T-helper 17 cell (primary cell): ENCODE measurements at regions not wholly inside any gene's neighbourhood (a gene's known extent, or its start where the extent isn't known, plus 50 kb on each side); places are given as distances from the start of the nearest gene placed in this dataset.

Source experiments
- ATAC-seq: fragments of 150-1000 bp; cut with Tn5 transposase; 2 replicates; pipeline ENCODE4 v1.10.0; 2021; ENCODE audit warnings: mild to moderate bottlenecking, moderate library complexity
- DNase-seq, 3 donors: peaks; one replicate each; pipeline versions ENCODE4 v3.0.0 to v3.0.0-alpha.2; 2020 to 2021
- H3K9me3 ChIP-seq: one replicate; pipeline ENCODE4 v1.7.0; 2013; ENCODE audit warnings: low read length, mild to moderate bottlenecking; ENCODE audit not compliant: control insufficient read depth, poor library complexity, severe bottlenecking
- H3K27ac Mint-ChIP-seq: one replicate; pipeline ENCODE4 v1.8.0; 2022; ENCODE audit warnings: mild to moderate bottlenecking, moderate library complexity, mixed read lengths
- H3K27me3 Mint-ChIP-seq: one replicate; pipeline ENCODE4 v1.8.0; 2022; ENCODE audit warnings: mixed read lengths
- H3K36me3 Mint-ChIP-seq: one replicate; pipeline ENCODE4 v1.8.0; 2022; ENCODE audit warnings: low read depth, mixed read lengths
- H3K4me1 Mint-ChIP-seq: one replicate; pipeline ENCODE4 v1.8.0; 2022; ENCODE audit warnings: mild to moderate bottlenecking, mixed read lengths
- H3K4me3 Mint-ChIP-seq: one replicate; pipeline ENCODE4 v1.8.0; 2022; ENCODE audit warnings: mild to moderate bottlenecking, moderate library complexity, mixed read lengths

- H3K27ac Mint-ChIP-seq, result no peak overlapping the region
- ATAC-seq (no peak), DNase-seq (no peak)
- no peak overlapping the region for H3K4me3 Mint-ChIP-seq
- H3K9me3 ChIP-seq, result no peaks in the 10 kb centered on the region
- H3K27me3 Mint-ChIP-seq, result no peaks in the 10 kb centered on the region
- no peaks in the 10 kb centered on the region for H3K4me1 Mint-ChIP-seq
- no peaks in the 10 kb centered on the region for H3K36me3 Mint-ChIP-seq
These were observed 276.4 kb upstream of the SP8 start for GRCh38 chr7:21063106-21063505.

GRCh38 chr7:21064698-21065648 is 278.3 kb upstream of the SP8 start:
- no peak for ATAC-seq
- no peak overlapping the region for H3K4me3 Mint-ChIP-seq
- no peaks in the 10 kb centered on the region for H3K27me3 Mint-ChIP-seq
- no peaks in the 10 kb centered on the region for H3K4me1 Mint-ChIP-seq
- DNase-seq, result no peak
- H3K9me3 ChIP-seq, result no peaks in the 10 kb centered on the region
- H3K36me3 Mint-ChIP-seq, result no peaks in the 10 kb centered on the region
- no peak overlapping the region for H3K27ac Mint-ChIP-seq

GRCh38 chr7:21066221-21066620 is 279.5 kb upstream of the SP8 start:
- Mint-ChIP-seq H3K36me3 (no peaks in the 10 kb centered on the region), H3K27me3 (peaks cover 5% of the 10 kb centered on the region), H3K4me1 (no peaks in the 10 kb centered on the region), H3K4me3 (no peak overlapping the region), H3K27ac (no peak overlapping the region)
- ATAC-seq, result no peak
- no peaks in the 10 kb centered on the region for H3K9me3 ChIP-seq
- DNase-seq, result no peak

GRCh38 chr7:21067216-21067615 is 280.5 kb upstream of the SP8 start:
- no peaks in the 10 kb centered on the region for H3K36me3 Mint-ChIP-seq
- ATAC-seq (no peak), DNase-seq (no peak)
- no peak overlapping the region for H3K4me3 Mint-ChIP-seq
- no peak overlapping the region for H3K27ac Mint-ChIP-seq
- peaks cover 14% of the 10 kb centered on the region for H3K27me3 Mint-ChIP-seq
- H3K4me1 Mint-ChIP-seq, result no peaks in the 10 kb centered on the region
- no peaks in the 10 kb centered on the region for H3K9me3 ChIP-seq

GRCh38 chr7:21070571-21071090 is 283.9 kb upstream of the SP8 start:
- ATAC-seq (no peak), DNase-seq (no peak)
- H3K4me1 Mint-ChIP-seq, result no peaks in the 10 kb centered on the region
- peaks cover 14% of the 10 kb centered on the region for H3K27me3 Mint-ChIP-seq
- no peaks in the 10 kb centered on the region for H3K36me3 Mint-ChIP-seq
- H3K27ac Mint-ChIP-seq, result no peak overlapping the region
- H3K9me3 ChIP-seq, result no peaks in the 10 kb centered on the region
- H3K4me3 Mint-ChIP-seq, result no peak overlapping the region

- Mint-ChIP-seq H3K36me3 (no peaks in the 10 kb centered on the region), H3K27ac (no peak overlapping the region), H3K4me3 (no peak overlapping the region), H3K27me3 (peaks cover 14% of the 10 kb centered on the region), H3K4me1 (no peaks in the 10 kb centered on the region)
- ATAC-seq (no peak), DNase-seq (no peak)
- H3K9me3 ChIP-seq, result no peaks in the 10 kb centered on the region
These were observed 285.1 kb upstream of the SP8 start for GRCh38 chr7:21071561-21072501.

- Mint-ChIP-seq H3K4me1 (no peaks in the 10 kb centered on the region), H3K4me3 (no peak overlapping the region), H3K27ac (no peak overlapping the region), H3K36me3 (peaks cover 2% of the 10 kb centered on the region), H3K27me3 (peaks cover 22% of the 10 kb centered on the region)
- ATAC-seq, result no peak
- H3K9me3 ChIP-seq, result no peaks in the 10 kb centered on the region
- DNase-seq, result no peak
These were observed 289.4 kb upstream of the SP8 start for GRCh38 chr7:21076054-21076453.

GRCh38 chr7:21076574-21076973 is 289.9 kb upstream of the SP8 start:
- peaks cover 16% of the 10 kb centered on the region for H3K27me3 Mint-ChIP-seq
- H3K36me3 Mint-ChIP-seq, result peaks cover 2% of the 10 kb centered on the region
- H3K9me3 ChIP-seq, result no peaks in the 10 kb centered on the region
- no peaks in the 10 kb centered on the region for H3K4me1 Mint-ChIP-seq
- no peak overlapping the region for H3K4me3 Mint-ChIP-seq
- ATAC-seq, result no peak
- H3K27ac Mint-ChIP-seq, result no peak overlapping the region
- DNase-seq, result no peak

GRCh38 chr7:21077602-21078001 is 290.9 kb upstream of the SP8 start:
- ATAC-seq (no peak), DNase-seq (no peak)
- no peaks in the 10 kb centered on the region for H3K9me3 ChIP-seq
- Mint-ChIP-seq H3K4me1 (no peaks in the 10 kb centered on the region), H3K27ac (no peak overlapping the region), H3K4me3 (no peak overlapping the region), H3K27me3 (peaks cover 10% of the 10 kb centered on the region), H3K36me3 (peaks cover 2% of the 10 kb centered on the region)

GRCh38 chr7:21084286-21084685 is 297.6 kb upstream of the SP8 start:
- Mint-ChIP-seq H3K36me3 (peaks cover 2% of the 10 kb centered on the region), H3K4me3 (no peak overlapping the region), H3K4me1 (no peaks in the 10 kb centered on the region), H3K27me3 (peaks cover 6% of the 10 kb centered on the region), H3K27ac (no peak overlapping the region)
- DNase-seq, result no peak
- H3K9me3 ChIP-seq, result no peaks in the 10 kb centered on the region
- no peak for ATAC-seq

- ATAC-seq (no peak), DNase-seq (no peak)
- no peak overlapping the region for H3K4me3 Mint-ChIP-seq
- no peaks in the 10 kb centered on the region for H3K36me3 Mint-ChIP-seq
- H3K27ac Mint-ChIP-seq, result no peak overlapping the region
- H3K27me3 Mint-ChIP-seq, result no peaks in the 10 kb centered on the region
- no peaks in the 10 kb centered on the region for H3K4me1 Mint-ChIP-seq
- no peaks in the 10 kb centered on the region for H3K9me3 ChIP-seq
These were observed 300.0 kb upstream of the SP8 start for GRCh38 chr7:21086688-21087087.

- no peaks in the 10 kb centered on the region for H3K4me1 Mint-ChIP-seq
- DNase-seq, result no peak
- no peaks in the 10 kb centered on the region for H3K27me3 Mint-ChIP-seq
- H3K27ac Mint-ChIP-seq, result no peak overlapping the region
- no peak overlapping the region for H3K4me3 Mint-ChIP-seq
- no peaks in the 10 kb centered on the region for H3K9me3 ChIP-seq
- no peak for ATAC-seq
- no peaks in the 10 kb centered on the region for H3K36me3 Mint-ChIP-seq
These were observed 303.0 kb upstream of the SP8 start for GRCh38 chr7:21089653-21090052.
